A673 (cell line): ENCODE measurements at regions not wholly inside any gene's neighbourhood (a gene's known extent, or its start where the extent isn't known, plus 50 kb on each side); places are given as distances from the start of the nearest gene placed in this dataset.

Experiments used
- BruUV-seq: library from RNA; stranded (reverse); fragments of 400-500 nt; replicated peaks from 2 replicates; lab custom pipeline; 2021; lab: Mats Ljungman, UMichigan
- CTCF ChIA-PET: fragments of 300-600 bp; sonication (Branson Sonifier 250); formaldehyde crosslinking; loops from one replicate; lab custom pipeline; 2022; ENCODE audit warnings: antibody characterized with exemption; lab: Charles Lee
- POLR2A ChIA-PET: fragments of 300-600 bp; sonication (Branson Sonifier 250); formaldehyde crosslinking; loops from one replicate; lab custom pipeline; 2022; ENCODE audit warnings: antibody characterized with exemption; ENCODE audit not compliant: low non-redundant PET; lab: Charles Lee
- DNase-seq: peaks from one replicate; pipeline ENCODE4 v3.0.0-alpha.2; 2015; ENCODE audit warnings: low spot score
- H3K27ac ChIP-seq: fragments of 200-600 bp; sonication (generic); 2 replicates; pipeline ENCODE4 v1.5.1; 2016; ENCODE audit warnings: mixed run types, low read depth, mild to moderate bottlenecking, mixed read lengths, antibody characterized with exemption, low read length; ENCODE audit not compliant: poor library complexity, severe bottlenecking
- H3K27me3 ChIP-seq: fragments of 200-600 bp; sonication (generic); replicated peaks from 2 replicates; pipeline ENCODE4 v1.6.1; 2017; ENCODE audit warnings: mixed run types, low read depth, mild to moderate bottlenecking, mixed read lengths, antibody characterized with exemption, low read length; ENCODE audit not compliant: insufficient read depth, poor library complexity
- H3K36me3 ChIP-seq: fragments of 200-600 bp; sonication (generic); 2 replicates; pipeline ENCODE4 v1.6.1; 2016; ENCODE audit warnings: mixed run types, mild to moderate bottlenecking, mixed read lengths, antibody characterized with exemption, low read length; ENCODE audit not compliant: insufficient read depth, poor library complexity, severe bottlenecking
- H3K4me1 ChIP-seq: fragments of 200-600 bp; sonication (generic); 2 replicates; pipeline ENCODE4 v1.6.1; 2017; ENCODE audit warnings: mixed run types, mild to moderate bottlenecking, mixed read lengths, antibody characterized with exemption, low read length; ENCODE audit not compliant: insufficient read depth, poor library complexity, severe bottlenecking
- H3K4me3 ChIP-seq: fragments of 200-600 bp; sonication (generic); 2 replicates; pipeline ENCODE4 v1.5.1; 2016; ENCODE audit warnings: low read depth, mixed run types, mild to moderate bottlenecking, mixed read lengths, low read length; ENCODE audit not compliant: poor library complexity, severe bottlenecking
- H3K9me3 ChIP-seq: fragments of 200-600 bp; sonication (generic); 2 replicates; pipeline ENCODE4 v1.6.1; 2016; ENCODE audit warnings: mixed run types, low read depth, mild to moderate bottlenecking, mixed read lengths, antibody characterized with exemption, low read length; ENCODE audit not compliant: poor library complexity, severe bottlenecking
- CTCF ChIP-seq: fragments of 300-800, 200-600 bp; sonication (generic); conservative IDR thresholded peaks from 2 replicates; pipeline ENCODE4 v1.5.1; 2017; ENCODE audit warnings: low read depth, mild to moderate bottlenecking, antibody characterized with exemption, low read length, moderate library complexity, mixed read lengths
- EZH2 ChIP-seq: fragments of 200-600 bp; sonication (generic); IDR thresholded peaks from 2 replicates; pipeline ENCODE4 v1.6.1; 2017; ENCODE audit warnings: borderline replicate concordance, low read depth, mild to moderate bottlenecking, mixed read lengths, antibody characterized with exemption, low read length; ENCODE audit not compliant: poor library complexity, severe bottlenecking
- intact Hi-C: fragments of 100-400 bp; cut with micrococcal nuclease; formaldehyde crosslinking; loops from one replicate; pipeline ENCODE4 v1.10.0; 2022; ENCODE audit not compliant: unreplicated experiment

- ChIA-PET POLR2A (no interaction called here), CTCF (no interaction called here)
- Histone ChIP-seq H3K9me3 (no peaks in the 10 kb centered on the region), H3K27me3 (no peaks in the 10 kb centered on the region), H3K4me1 (no peaks in the 10 kb centered on the region), H3K4me3 (no peak overlapping the region), H3K36me3 (no peaks in the 10 kb centered on the region), H3K27ac (no peak overlapping the region)
- intact Hi-C loops, result no loop called here
- no peak for TF ChIP-seq CTCF
- no TSS peak for BruUV-seq
- DNase-seq, result no peak
Measured at GRCh38 chr5:156006026-156006647, 320.8 kb upstream of the SGCD start.

GRCh38 chr5:156008844-156009243, 318.1 kb upstream of the SGCD start:
- POLR2A ChIA-PET, result no interaction called here

GRCh38 chr5:156009583-156009982, 317.4 kb upstream of the SGCD start:
- H3K9me3 ChIP-seq, result no peaks in the 10 kb centered on the region
- no peaks in the 10 kb centered on the region for H3K27me3 ChIP-seq
- no peak overlapping the region for H3K27ac ChIP-seq
- no peak for DNase-seq
- BruUV-seq, result no TSS peak
- H3K4me1 ChIP-seq, result no peaks in the 10 kb centered on the region
- TF ChIP-seq EZH2, result no peak
- no peak for TF ChIP-seq CTCF
- ChIA-PET POLR2A (no interaction called here), CTCF (no interaction called here)
- no peaks in the 10 kb centered on the region for H3K36me3 ChIP-seq
- no peak overlapping the region for H3K4me3 ChIP-seq
- intact Hi-C loops, result no loop called here

More at GRCh38 chr5:156008844-156009243, 318.1 kb upstream of the SGCD start:
- no TSS peak for BruUV-seq
- CTCF ChIA-PET, result no interaction called here
- DNase-seq, result no peak
- no peaks in the 10 kb centered on the region for H3K4me1 ChIP-seq
- intact Hi-C loops, result no loop called here
- H3K9me3 ChIP-seq, result no peaks in the 10 kb centered on the region
- no peaks in the 10 kb centered on the region for H3K36me3 ChIP-seq
- TF ChIP-seq EZH2, result no peak
- TF ChIP-seq CTCF, result no peak
- H3K4me3 ChIP-seq, result no peak overlapping the region
- H3K27ac ChIP-seq, result no peak overlapping the region
- H3K27me3 ChIP-seq, result no peaks in the 10 kb centered on the region
